K562 (cell line): ENCODE measurements at regions not wholly inside any gene's neighbourhood (a gene's known extent, or its start where the extent isn't known, plus 50 kb on each side); places are given as distances from the start of the nearest gene placed in this dataset.

Experiments used
- ATAC-seq: fragments of 200-7000 bp; cut with Tn5 transposase; 3 replicates; pipeline ENCODE4 v1.9.1; 2020; ENCODE audit warnings: moderate library complexity
- BruUV-seq: library from RNA; stranded (reverse); fragments of 400-500 nt; replicated peaks from 2 replicates; lab custom pipeline; 2021; lab: Mats Ljungman, UMichigan
- CTCF ChIA-PET: fragments of 300-600 bp; formaldehyde crosslinking; extraction: SDS; loops from one replicate; lab custom pipeline; 2021; ENCODE audit warnings: low intra/inter-chr PET ratio; lab: Yijun Ruan, JAX
- POLR2A ChIA-PET: fragments of 300-600, 350-650 bp; sonication (Branson Sonifier 250); formaldehyde crosslinking; extraction: SDS; loops from one replicate; lab custom pipeline; 2021; ENCODE audit warnings: antibody characterized with exemption, inconsistent platforms; lab: Yijun Ruan, JAX
- DNase-seq, 4 experiments: peaks; one replicate each; pipeline versions ENCODE4 v3.0.0 to v3.0.0-alpha.2; 2011 to 2018; ENCODE audit warnings: low spot score in 3 of 4, mixed read lengths in 3 of 4; ENCODE audit errors: extremely low read depth in 1 of 4
- FAIRE-seq: peaks from 2 replicates; lab custom pipeline; 2011; peaks lifted over from hg19 to GRCh38; lab: Jason Lieb, UNC
- H2AFZ ChIP-seq: 2 replicates; pipeline ENCODE4 v1.6.0; 2011; ENCODE audit warnings: low read depth, low read length, control low read depth, inconsistent platforms
- H3K27ac ChIP-seq: fragments of 200-600 bp; 3 replicates; pipeline ENCODE4 v1.8.0; 2011; ENCODE audit warnings: low read depth, mild to moderate bottlenecking, control low read depth, inconsistent platforms, low read length, moderate library complexity, mixed read lengths; ENCODE audit errors: extremely low read depth
- H3K27me3 ChIP-seq, 2 experiments: fragments of 300-600 bp in 1 of 2; 2 replicates in 1 of 2; 3 replicates in 1 of 2; pipeline versions ENCODE4 v1.6.0 to v1.8.0; 2011; ENCODE audit warnings: inconsistent platforms in 2 of 2, low read length in 2 of 2, mild to moderate bottlenecking in 1 of 2, mixed read lengths in 1 of 2, moderate library complexity in 1 of 2; ENCODE audit not compliant: control insufficient read depth in 2 of 2, insufficient read depth in 2 of 2
- H3K36me3 ChIP-seq: fragments of 300-600 bp; 3 replicates; pipeline ENCODE4 v1.8.0; 2011; ENCODE audit warnings: mild to moderate bottlenecking, low read length, inconsistent platforms; ENCODE audit not compliant: control insufficient read depth, insufficient read depth
- H3K4me1 ChIP-seq, 2 experiments: fragments of 200-600 bp in 1 of 2; replicated peaks in 1 of 2; 2 replicates in 1 of 2; 3 replicates in 1 of 2; pipeline versions ENCODE4 v1.5.1 to v1.8.0; 2011; ENCODE audit warnings: inconsistent platforms in 2 of 2, low read length in 2 of 2, mild to moderate bottlenecking in 1 of 2, mixed read lengths in 1 of 2, moderate library complexity in 1 of 2; ENCODE audit not compliant: control insufficient read depth in 2 of 2, insufficient read depth in 2 of 2
- H3K4me2 ChIP-seq: 2 replicates; pipeline ENCODE4 v1.6.1; 2011; ENCODE audit warnings: low read length, control low read depth, inconsistent platforms, mixed read lengths; ENCODE audit not compliant: insufficient read depth
- H3K4me3 ChIP-seq: fragments of 200-600 bp; sonication (generic), shearing (Covaris generic); 2 replicates; pipeline ENCODE4 v1.5.1; 2016; ENCODE audit warnings: control low read depth, inconsistent platforms
- H3K79me2 ChIP-seq: fragments of 200-600 bp; 3 replicates; pipeline ENCODE4 v1.8.0; 2011; ENCODE audit warnings: low read length, inconsistent platforms; ENCODE audit not compliant: control insufficient read depth, insufficient read depth
- H3K9ac ChIP-seq, 2 experiments: 2 replicates each; pipeline versions ENCODE4 v1.6.0 to v1.6.1; 2011; ENCODE audit warnings: low read depth in 2 of 2, low read length in 2 of 2, control low read depth in 1 of 2, inconsistent platforms in 1 of 2, mild to moderate bottlenecking in 1 of 2, mixed read lengths in 1 of 2; ENCODE audit not compliant: insufficient read depth in 1 of 2
- H3K9me1 ChIP-seq: one replicate; pipeline ENCODE4 v1.6.0; 2011; ENCODE audit warnings: inconsistent platforms, mild to moderate bottlenecking, low read length, moderate library complexity; ENCODE audit not compliant: control insufficient read depth, insufficient read depth
- H3K9me3 ChIP-seq: replicated peaks from 2 replicates; pipeline ENCODE4 v1.5.1; 2011; ENCODE audit warnings: low read depth, low read length, inconsistent platforms; ENCODE audit not compliant: control insufficient read depth, insufficient read depth
- H4K20me1 ChIP-seq: replicated peaks from 2 replicates; pipeline ENCODE4 v1.6.1; 2011; ENCODE audit warnings: low read length, inconsistent platforms, mixed read lengths; ENCODE audit not compliant: control insufficient read depth, insufficient read depth
- ASH1L ChIP-seq: fragments of 450-650 bp; IDR thresholded peaks from 2 replicates; pipeline ENCODE4 v1.6.1; 2018; ENCODE audit warnings: borderline replicate concordance, mild to moderate bottlenecking, low read depth; ENCODE audit not compliant: partially characterized antibody
- CUX1 ChIP-seq: fragments of 200-800 bp; sonication (Bioruptor generic); IDR thresholded peaks from 2 replicates; pipeline ENCODE4 v1.6.1; 2016; ENCODE audit warnings: missing genetic modification characterization, missing compliant biosample characterization
- ESRRA ChIP-seq: fragments of 450-650 bp; IDR thresholded peaks from 2 replicates; pipeline ENCODE4 v1.6.1; 2014; ENCODE audit warnings: low read depth, mild to moderate bottlenecking, moderate library complexity, borderline replicate concordance
- RAD51 ChIP-seq: fragments of 450-650 bp; IDR thresholded peaks from 2 replicates; pipeline ENCODE4 v1.7.1; 2016; ENCODE audit warnings: low read depth, mild to moderate bottlenecking, borderline replicate concordance
- RBM17 ChIP-seq: fragments of 200-400 bp; formaldehyde crosslinking; IDR thresholded peaks from 2 replicates; pipeline ENCODE4 v1.6.1; 2017; ENCODE audit warnings: low read depth, mild to moderate bottlenecking, low read length, borderline replicate concordance
- RHOXF2B ChIP-seq: fragments of 250-450 bp; sonication (Bioruptor Pico); conservative IDR thresholded peaks from 2 replicates; pipeline ENCODE4 v1.5.1; 2021
- SIRT6 ChIP-seq: IDR thresholded peaks from one replicate; pipeline ENCODE4 v1.6.1; 2012; ENCODE audit warnings: low read depth, mild to moderate bottlenecking, control low read depth, inconsistent platforms, low read length, moderate library complexity
- SUPT5H ChIP-seq: fragments of 450-650 bp; IDR thresholded peaks from 2 replicates; pipeline ENCODE4 v1.6.1; 2016
- TCF3 ChIP-seq: sonication (generic); formaldehyde crosslinking; IDR thresholded peaks from 2 replicates; pipeline ENCODE4 v1.4.0; 2020; ENCODE audit warnings: mild to moderate bottlenecking, missing genetic modification reagents
- ZBTB5 ChIP-seq: fragments of 450-650 bp; IDR thresholded peaks from 2 replicates; pipeline ENCODE4 v1.6.1; 2017; ENCODE audit warnings: antibody characterized with exemption
- ZNF174 ChIP-seq: fragments of 250-450 bp; sonication (Bioruptor Pico); IDR thresholded peaks from 2 replicates; pipeline ENCODE4 v1.4.0; 2020; ENCODE audit warnings: mild to moderate bottlenecking
- ZNF197 ChIP-seq: fragments of 200-800 bp; sonication (Bioruptor generic); IDR thresholded peaks from 2 replicates; pipeline ENCODE4 v1.6.1; 2016; ENCODE audit warnings: low read depth, missing genetic modification characterization, missing compliant biosample characterization
- WGBS: fragments of 100-300 bp; shearing (Covaris generic); methylation state at CpG from one replicate; pipeline ENCODE4 v1.1.6; 2016; ENCODE audit warnings: low coverage, mixed read lengths; ENCODE audit not compliant: insufficient coverage; ENCODE audit errors: missing lambda C conversion rate; 5-methylcytosine and 5-hydroxymethylcytosine counted together
- in situ Hi-C: fragments of 300-500 bp; cut with MboI; formaldehyde crosslinking; loops from 4 replicates; pipeline ENCODE4 v1.15.0; 2018; ENCODE audit warnings: inconsistent platforms, mixed read lengths
- intact Hi-C: fragments of 100-400 bp; cut with micrococcal nuclease; formaldehyde crosslinking; loops from 2 replicates; pipeline ENCODE4 v1.14.2; 2022

- no peak for TF ChIP-seq ZBTB5
- TF ChIP-seq RAD51 = no peak
Observed at GRCh38 chr17:55870044-55870443, 119.2 kb downstream of the PCTP start (continued).

GRCh38 chr17:55872374-55872773 is 121.5 kb downstream of the PCTP start:
- Histone ChIP-seq H3K79me2 (no peaks in the 10 kb centered on the region), H3K4me2 (no peak overlapping the region), H3K9me3 (no peaks in the 10 kb centered on the region), H3K9ac (no peak overlapping the region), H3K36me3 (no peaks in the 10 kb centered on the region), H3K9me1 (no peaks in the 10 kb centered on the region), H4K20me1 (no peaks in the 10 kb centered on the region), H3K4me3 (no peak overlapping the region), H3K27ac (no peak overlapping the region), H2AFZ (no peak overlapping the region), H3K27me3 (no peaks in the 10 kb centered on the region; a peak in 1 of 5 replicates), H3K4me1 (no peaks in the 10 kb centered on the region)
- CTCF ChIA-PET = no interaction called here
- in situ Hi-C loops (no loop called here), intact Hi-C loops (no loop called here)
- DNase-seq (no peak), FAIRE-seq (no peak), ATAC-seq (no peak)
- POLR2A ChIA-PET = interaction anchor here (1.2 kb wide), 1 partner anchor 11 kb away, joined by 3 read pairs; no protein-coding TSS in a partner anchor
- WGBS = 4% methylated on average over 3 of the region's 3 CpGs
- BruUV-seq = no TSS peak
- TF ChIP-seq RBM17 = no peak
- no peak for TF ChIP-seq SUPT5H
- no peak for TF ChIP-seq ZNF197 (CRISPR knock-in tag)
- TF ChIP-seq SIRT6 = no peak
- no peak for TF ChIP-seq ESRRA
- no peak for TF ChIP-seq CUX1
- no peak for TF ChIP-seq TCF3 (CRISPR knock-in tag)
- TF ChIP-seq RHOXF2B (CRISPR knock-in tag) = no peak
- no peak for TF ChIP-seq ZNF174
- no peak for TF ChIP-seq ASH1L
